BLaER1 (cell line): ENCODE measurements at regions not wholly inside any gene's neighbourhood (a gene's known extent, or its start where the extent isn't known, plus 50 kb on each side); places are given as distances from the start of the nearest gene placed in this dataset.

Experiments
- H3K27ac ChIP-seq: shearing (Covaris generic); formaldehyde crosslinking; 2 replicates; pipeline ENCODE4 v1.8.1; 2022
- H3K27me3 ChIP-seq: shearing (Covaris generic); formaldehyde crosslinking; 2 replicates; pipeline ENCODE4 v1.8.1; 2022
- H3K36me3 ChIP-seq: shearing (Covaris generic); formaldehyde crosslinking; 2 replicates; pipeline ENCODE4 v1.8.1; 2022
- H3K4me1 ChIP-seq: shearing (Covaris generic); formaldehyde crosslinking; 2 replicates; pipeline ENCODE4 v1.8.1; 2022
- H3K4me2 ChIP-seq: shearing (Covaris generic); formaldehyde crosslinking; 2 replicates; pipeline ENCODE4 v1.8.1; 2022
- H3K4me3 ChIP-seq: shearing (Covaris generic); formaldehyde crosslinking; 2 replicates; pipeline ENCODE4 v1.8.1; 2022
- H3K9ac ChIP-seq: shearing (Covaris generic); formaldehyde crosslinking; 2 replicates; pipeline ENCODE4 v1.8.1; 2022
- H3K9me3 ChIP-seq: shearing (Covaris generic); formaldehyde crosslinking; 2 replicates; pipeline ENCODE4 v1.8.1; 2022
- H4K20me1 ChIP-seq: shearing (Covaris generic); formaldehyde crosslinking; 2 replicates; pipeline ENCODE4 v1.8.1; 2022
- Cebpa-rat ChIP-seq: shearing (Covaris generic); IDR thresholded peaks from 2 replicates; pipeline ENCODE4 v1.8.1; 2022

- TF ChIP-seq Cebpa-rat = no peak
- Histone ChIP-seq H3K36me3 (no peaks in the 10 kb centered on the region), H3K9ac (no peak overlapping the region), H3K4me3 (no peak overlapping the region), H3K4me2 (no peak overlapping the region), H3K4me1 (no peaks in the 10 kb centered on the region), H3K27ac (no peak overlapping the region), H3K9me3 (no peaks in the 10 kb centered on the region), H3K27me3 (no peaks in the 10 kb centered on the region), H4K20me1 (no peaks in the 10 kb centered on the region)
Observed at GRCh38 chr4:124803641-124804040, 91.1 kb upstream of the ANKRD50 start.

- H3K36me3 ChIP-seq = no peaks in the 10 kb centered on the region
- no peak overlapping the region for H3K27ac ChIP-seq
- H3K9ac ChIP-seq = no peak overlapping the region
- no peaks in the 10 kb centered on the region for H3K4me1 ChIP-seq
- no peaks in the 10 kb centered on the region for H3K9me3 ChIP-seq
- TF ChIP-seq Cebpa-rat = no peak
- H3K4me3 ChIP-seq = no peak overlapping the region
- H3K27me3 ChIP-seq = no peaks in the 10 kb centered on the region
- no peaks in the 10 kb centered on the region for H4K20me1 ChIP-seq
- H3K4me2 ChIP-seq = no peak overlapping the region
Observed at GRCh38 chr4:124803026-124803425, 90.5 kb upstream of the ANKRD50 start.

- Histone ChIP-seq H3K9me3 (no peaks in the 10 kb centered on the region), H3K4me2 (no peak overlapping the region), H3K4me3 (no peak overlapping the region), H3K27me3 (no peaks in the 10 kb centered on the region), H3K36me3 (no peaks in the 10 kb centered on the region), H3K27ac (no peak overlapping the region), H4K20me1 (no peaks in the 10 kb centered on the region), H3K9ac (no peak overlapping the region), H3K4me1 (no peaks in the 10 kb centered on the region)
- TF ChIP-seq Cebpa-rat = no peak
Observed at GRCh38 chr4:124797223-124797622, 84.7 kb upstream of the ANKRD50 start.

- Histone ChIP-seq H3K9ac (no peak overlapping the region), H3K27me3 (no peaks in the 10 kb centered on the region), H3K4me2 (no peak overlapping the region), H3K4me3 (no peak overlapping the region), H3K9me3 (no peaks in the 10 kb centered on the region), H3K27ac (no peak overlapping the region), H3K36me3 (no peaks in the 10 kb centered on the region), H3K4me1 (no peaks in the 10 kb centered on the region), H4K20me1 (no peaks in the 10 kb centered on the region)
- TF ChIP-seq Cebpa-rat = no peak
Observed at GRCh38 chr4:124790471-124790870, 77.9 kb upstream of the ANKRD50 start.

GRCh38 chr4:124786634-124787033 lies 74.1 kb upstream of the ANKRD50 start:
- Histone ChIP-seq H3K9ac (no peak overlapping the region), H3K9me3 (no peaks in the 10 kb centered on the region), H3K4me3 (no peak overlapping the region), H3K4me1 (no peaks in the 10 kb centered on the region), H4K20me1 (no peaks in the 10 kb centered on the region), H3K27me3 (no peaks in the 10 kb centered on the region), H3K36me3 (no peaks in the 10 kb centered on the region), H3K27ac (no peak overlapping the region), H3K4me2 (no peak overlapping the region)
- TF ChIP-seq Cebpa-rat = no peak

GRCh38 chr4:124785645-124786044 lies 73.1 kb upstream of the ANKRD50 start:
- Histone ChIP-seq H3K9me3 (no peaks in the 10 kb centered on the region), H3K9ac (no peak overlapping the region), H3K27ac (no peak overlapping the region), H3K36me3 (no peaks in the 10 kb centered on the region), H3K4me2 (no peak overlapping the region), H3K27me3 (no peaks in the 10 kb centered on the region), H4K20me1 (no peaks in the 10 kb centered on the region), H3K4me3 (no peak overlapping the region), H3K4me1 (no peaks in the 10 kb centered on the region)
- no peak for TF ChIP-seq Cebpa-rat

- no peaks in the 10 kb centered on the region for H3K9me3 ChIP-seq
- H3K36me3 ChIP-seq = no peaks in the 10 kb centered on the region
- no peak overlapping the region for H3K27ac ChIP-seq
- H3K27me3 ChIP-seq = no peaks in the 10 kb centered on the region
- H3K4me2 ChIP-seq = no peak overlapping the region
- H3K9ac ChIP-seq = no peak overlapping the region
- H3K4me1 ChIP-seq = no peaks in the 10 kb centered on the region
- H3K4me3 ChIP-seq = no peak overlapping the region
- H4K20me1 ChIP-seq = no peaks in the 10 kb centered on the region
- no peak for TF ChIP-seq Cebpa-rat
Observed at GRCh38 chr4:124783847-124784246, 71.3 kb upstream of the ANKRD50 start.

- Histone ChIP-seq H3K9ac (no peak overlapping the region), H3K36me3 (no peaks in the 10 kb centered on the region), H3K27me3 (no peaks in the 10 kb centered on the region), H3K4me2 (no peak overlapping the region), H3K9me3 (no peaks in the 10 kb centered on the region), H4K20me1 (no peaks in the 10 kb centered on the region), H3K27ac (no peak overlapping the region), H3K4me1 (no peaks in the 10 kb centered on the region), H3K4me3 (no peak overlapping the region)
- TF ChIP-seq Cebpa-rat = no peak
Observed at GRCh38 chr4:124777007-124777406, 64.5 kb upstream of the ANKRD50 start.

- H3K9me3 ChIP-seq = no peaks in the 10 kb centered on the region
Observed at GRCh38 chr4:124768596-124769365, 56.2 kb upstream of the ANKRD50 start.

GRCh38 chr4:124762956-124763355 lies 50.4 kb upstream of the ANKRD50 start:
- Histone ChIP-seq H3K4me3 (no peak overlapping the region), H3K27ac (no peak overlapping the region), H3K36me3 (no peaks in the 10 kb centered on the region), H3K27me3 (no peaks in the 10 kb centered on the region), H3K4me1 (no peaks in the 10 kb centered on the region), H3K9ac (no peak overlapping the region), H4K20me1 (no peaks in the 10 kb centered on the region), H3K9me3 (no peaks in the 10 kb centered on the region), H3K4me2 (no peak overlapping the region)
- TF ChIP-seq Cebpa-rat = no peak

More at GRCh38 chr4:124768596-124769365, 56.2 kb upstream of the ANKRD50 start:
- Histone ChIP-seq H3K9ac (no peak overlapping the region), H3K36me3 (no peaks in the 10 kb centered on the region), H3K4me2 (no peak overlapping the region), H3K27ac (no peak overlapping the region), H4K20me1 (no peaks in the 10 kb centered on the region), H3K4me3 (no peak overlapping the region), H3K27me3 (no peaks in the 10 kb centered on the region), H3K4me1 (no peaks in the 10 kb centered on the region)
- TF ChIP-seq Cebpa-rat = no peak
